Activated CD8-positive, alpha-beta T cell treated with anti-CD3 and anti-CD28 coated beads for 36 hours (primary cell): ENCODE measurements at regions not wholly inside any gene's neighbourhood (a gene's known extent, or its start where the extent isn't known, plus 50 kb on each side); places are given as distances from the start of the nearest gene placed in this dataset.
A peak's percentile ranks its signal among the peaks of the same experiment; 100 is the strongest.
"Not testable (repeated sequence)": the region's sequence is repeated elsewhere in the genome, so short reads cannot be mapped to it uniquely, and the experiment has no call there.

ENCODE experiments used
- ATAC-seq: fragments of 200-7000 bp; cut with Tn5 transposase; one replicate; pipeline ENCODE4 v1.10.0; 2021; ENCODE audit warnings: mild to moderate bottlenecking, moderate library complexity
- CTCF ChIA-PET: fragments of 350-600 bp; sonication (Branson Sonifier 250); formaldehyde crosslinking; loops from one replicate; lab custom pipeline; 2021; ENCODE audit warnings: antibody characterized with exemption; lab: Charles Lee
- POLR2A ChIA-PET: fragments of 350-600 bp; sonication (Branson Sonifier 250); formaldehyde crosslinking; loops from one replicate; lab custom pipeline; 2021; ENCODE audit warnings: antibody characterized with exemption; lab: Charles Lee
- DNase-seq: peaks from one replicate; pipeline ENCODE4 v3.0.0-alpha.2; 2020
- H3K27ac Mint-ChIP-seq: one replicate; pipeline ENCODE4 v1.8.0; 2021; ENCODE audit warnings: mild to moderate bottlenecking, mixed read lengths
- H3K27me3 Mint-ChIP-seq: one replicate; pipeline ENCODE4 v1.8.0; 2021; ENCODE audit warnings: mixed read lengths
- H3K36me3 Mint-ChIP-seq: one replicate; pipeline ENCODE4 v1.8.0; 2021; ENCODE audit warnings: low read depth, mixed read lengths
- H3K4me1 Mint-ChIP-seq: one replicate; pipeline ENCODE4 v1.8.0; 2021; ENCODE audit warnings: low read depth, mixed read lengths
- H3K4me3 Mint-ChIP-seq: one replicate; pipeline ENCODE4 v1.8.0; 2021; ENCODE audit warnings: mild to moderate bottlenecking, moderate library complexity, mixed read lengths
- H3K9me3 Mint-ChIP-seq: one replicate; pipeline ENCODE4 v1.8.0; 2021; ENCODE audit warnings: mixed read lengths
- intact Hi-C: fragments of 100-400 bp; cut with micrococcal nuclease; formaldehyde crosslinking; loops from one replicate; pipeline ENCODE4 v1.10.0; 2022
- TF ChIP-seq, protein P1 (sequence below): fragments of 200-600 bp; IDR thresholded peaks from one replicate; pipeline ENCODE4 v1.8.0; 2022; ENCODE audit warnings: antibody characterized with exemption, mild to moderate bottlenecking

- H3K4me1 Mint-ChIP-seq = no peaks in the 10 kb centered on the region
These were observed 349.5 kb downstream of the C12orf75 start for GRCh38 chr12:105679982-105680381.

GRCh38 chr12:105681341-105681740, 350.9 kb downstream of the C12orf75 start:
- DNase-seq (no peak), ATAC-seq (no peak)
- CTCF ChIA-PET = no interaction called here
- POLR2A ChIA-PET = interaction anchor here (0.6 kb wide), 1 partner anchor 35 kb away, joined by 3 read pairs; no protein-coding TSS in a partner anchor
- H3K27me3 Mint-ChIP-seq = no peaks in the 10 kb centered on the region
- no peaks in the 10 kb centered on the region for H3K9me3 Mint-ChIP-seq
- intact Hi-C loops = no loop called here
- TF ChIP-seq, protein P1, sequence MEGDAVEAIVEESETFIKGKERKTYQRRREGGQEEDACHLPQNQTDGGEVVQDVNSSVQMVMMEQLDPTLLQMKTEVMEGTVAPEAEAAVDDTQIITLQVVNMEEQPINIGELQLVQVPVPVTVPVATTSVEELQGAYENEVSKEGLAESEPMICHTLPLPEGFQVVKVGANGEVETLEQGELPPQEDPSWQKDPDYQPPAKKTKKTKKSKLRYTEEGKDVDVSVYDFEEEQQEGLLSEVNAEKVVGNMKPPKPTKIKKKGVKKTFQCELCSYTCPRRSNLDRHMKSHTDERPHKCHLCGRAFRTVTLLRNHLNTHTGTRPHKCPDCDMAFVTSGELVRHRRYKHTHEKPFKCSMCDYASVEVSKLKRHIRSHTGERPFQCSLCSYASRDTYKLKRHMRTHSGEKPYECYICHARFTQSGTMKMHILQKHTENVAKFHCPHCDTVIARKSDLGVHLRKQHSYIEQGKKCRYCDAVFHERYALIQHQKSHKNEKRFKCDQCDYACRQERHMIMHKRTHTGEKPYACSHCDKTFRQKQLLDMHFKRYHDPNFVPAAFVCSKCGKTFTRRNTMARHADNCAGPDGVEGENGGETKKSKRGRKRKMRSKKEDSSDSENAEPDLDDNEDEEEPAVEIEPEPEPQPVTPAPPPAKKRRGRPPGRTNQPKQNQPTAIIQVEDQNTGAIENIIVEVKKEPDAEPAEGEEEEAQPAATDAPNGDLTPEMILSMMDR = no peak
- H3K4me1 Mint-ChIP-seq = no peaks in the 10 kb centered on the region
- H3K27ac Mint-ChIP-seq = no peak overlapping the region
- H3K4me3 Mint-ChIP-seq = no peak overlapping the region
- no peaks in the 10 kb centered on the region for H3K36me3 Mint-ChIP-seq

More at GRCh38 chr12:105679982-105680381, 349.5 kb downstream of the C12orf75 start:
- TF ChIP-seq, protein P1 = no peak
- Mint-ChIP-seq H3K4me3 (no peak overlapping the region), H3K36me3 (no peaks in the 10 kb centered on the region), H3K27ac (no peak overlapping the region), H3K27me3 (no peaks in the 10 kb centered on the region), H3K9me3 (no peaks in the 10 kb centered on the region)
- CTCF ChIA-PET = no interaction called here
- intact Hi-C loops = no loop called here
- peak; percentile 8 for DNase-seq
- POLR2A ChIA-PET = no interaction called here
- peak; percentile 39 for ATAC-seq

DNA sequence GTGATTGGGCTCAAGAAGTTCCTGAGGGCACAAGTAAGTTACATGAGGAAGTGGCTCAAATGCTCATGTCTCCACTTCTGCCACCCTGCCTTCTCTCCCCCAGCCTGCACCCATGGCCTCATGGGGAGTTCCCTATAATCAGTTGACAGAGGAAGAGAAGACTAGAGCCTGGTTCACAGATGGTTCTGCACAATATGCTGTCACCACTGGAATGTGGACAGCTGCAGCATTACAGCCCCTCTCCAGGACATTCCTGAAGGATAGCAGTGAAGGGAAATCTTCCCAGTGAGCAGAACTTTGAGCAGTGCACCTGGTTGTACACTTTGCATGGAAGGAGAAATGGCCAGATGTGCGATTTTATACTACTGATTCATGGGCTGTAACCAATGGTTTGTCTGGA, 352.3 kb downstream of the C12orf75 start:
- H3K27ac Mint-ChIP-seq, H3K4me1 Mint-ChIP-seq, ATAC-seq, CTCF ChIA-PET, H3K4me3 Mint-ChIP-seq, H3K9me3 Mint-ChIP-seq, H3K27me3 Mint-ChIP-seq, POLR2A ChIA-PET, DNase-seq, H3K36me3 Mint-ChIP-seq, intact Hi-C loops: not testable (repeated sequence)

DNA sequence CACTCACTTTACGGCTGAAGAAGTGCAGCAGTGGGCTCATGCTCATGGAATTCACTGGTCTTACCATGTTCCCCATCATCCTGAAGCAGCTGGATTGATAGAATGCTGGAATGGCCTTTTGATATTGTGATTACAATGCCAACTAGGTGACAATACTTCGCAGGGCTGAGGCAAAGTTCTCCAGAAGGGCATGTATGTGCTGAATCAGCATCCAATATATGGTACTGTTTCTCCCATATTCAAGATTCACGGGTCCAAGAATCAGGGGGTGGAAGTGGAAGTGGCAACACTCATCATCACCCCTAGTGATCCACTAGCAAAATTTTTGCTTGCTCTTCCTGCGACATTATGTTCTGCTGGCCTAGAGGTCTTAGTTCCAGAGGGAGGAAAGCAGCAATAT, 353.3 kb downstream of the C12orf75 start:
- ATAC-seq, H3K27me3 Mint-ChIP-seq, H3K4me1 Mint-ChIP-seq, intact Hi-C loops, H3K9me3 Mint-ChIP-seq, DNase-seq, H3K4me3 Mint-ChIP-seq, H3K36me3 Mint-ChIP-seq, CTCF ChIA-PET, POLR2A ChIA-PET, H3K27ac Mint-ChIP-seq: not testable (repeated sequence)

- H3K27ac Mint-ChIP-seq = no peak overlapping the region
- DNase-seq = no peak
- TF ChIP-seq, protein P1 = no peak
- ChIA-PET POLR2A (no interaction called here), CTCF (no interaction called here)
- intact Hi-C loops = no loop called here
- H3K27me3 Mint-ChIP-seq = peaks cover 4% of the 10 kb centered on the region
- no peak for ATAC-seq
- H3K9me3 Mint-ChIP-seq = peaks cover 5% of the 10 kb centered on the region
- no peak overlapping the region for H3K4me3 Mint-ChIP-seq
- no peaks in the 10 kb centered on the region for H3K4me1 Mint-ChIP-seq
- H3K36me3 Mint-ChIP-seq = no peaks in the 10 kb centered on the region
These were observed 367.6 kb downstream of the C12orf75 start for GRCh38 chr12:105698075-105698474.

DNA sequence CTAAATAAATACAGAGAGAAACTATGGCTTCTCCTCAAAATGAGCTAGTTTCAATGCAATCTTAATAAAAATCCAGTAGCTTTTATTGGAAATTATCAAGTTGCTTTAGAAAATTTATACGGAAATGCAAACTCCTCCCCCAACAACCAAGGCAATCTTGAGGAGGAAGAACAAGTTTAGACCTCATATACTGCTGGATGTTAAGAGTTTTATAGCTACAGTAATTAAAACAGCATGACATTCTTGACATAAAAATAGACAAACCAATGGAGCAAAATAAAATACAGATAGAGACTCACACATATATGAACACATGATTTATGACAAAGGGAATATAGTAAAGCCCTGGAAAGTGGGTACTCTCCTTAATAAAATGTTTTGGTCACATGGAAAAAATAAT, 368.7 kb downstream of the C12orf75 start:
- Mint-ChIP-seq H3K27ac (no peak overlapping the region), H3K4me1 (no peaks in the 10 kb centered on the region), H3K4me3 (no peak overlapping the region), H3K27me3 (peaks cover 4% of the 10 kb centered on the region), H3K9me3 (peaks cover 5% of the 10 kb centered on the region), H3K36me3 (no peaks in the 10 kb centered on the region)
- TF ChIP-seq, protein P1 = no peak
- ChIA-PET CTCF (no interaction called here), POLR2A (no interaction called here)
- intact Hi-C loops = no loop called here
- ATAC-seq (no peak), DNase-seq (no peak)
